Heart left ventricle (tissue), 13 donors: ENCODE measurements at regions not wholly inside any gene's neighbourhood (a gene's known extent, or its start where the extent isn't known, plus 50 kb on each side); places are given as distances from the start of the nearest gene placed in this dataset.
A peak's percentile ranks its signal among the peaks of the same experiment; 100 is the strongest.

Experiments used
- CTCF ChIP-seq, 12 donors: fragments of 200-600 bp; sonication (generic) in 4 of 12; IDR thresholded peaks; one replicate each; pipeline versions ENCODE4 v1.5.0 to v1.8.0; 2018 to 2022; ENCODE audit warnings: antibody characterized with exemption in 12 of 12, mild to moderate bottlenecking in 5 of 12
- POLR2A ChIP-seq, 2 donors: fragments of 450-650 bp; IDR thresholded peaks; one replicate each; pipeline ENCODE4 v1.6.1; 2017; ENCODE audit warnings: antibody characterized with exemption in 2 of 2, mild to moderate bottlenecking in 2 of 2, moderate library complexity in 2 of 2
- donor health status: ischemic (EF 13 %, LVEDD 7.1; RV severe dilation, severe dysfunction).
- donor health status: DM: no; HTN: yes; CAD: no.
- donor health status: DM: no; HTN: no; CAD: no.
- donor health status: ischemic (EF 25% LVEDD 6.9; RV normal size, moderate dysfunction).
- donor health status: ischemic (EF 25% LVEDD 5.7; RV mildly dilated, moderate dysfunction).
- donor health status: ischemic (EF 35%, LVEDD 5.7; RV mildly dilated, moderate dysfunction).
- donor health status: nonischemic (EF 11% LVEDD 7.7; RV severe dilation, severe dysfunction).
- donor health status: DM: yes; HTN: yes; CAD: no.
- donor health status: PGD.
- donor health status: ischemic (EF 29% LVEDD 5.4; RV normal size, mild dysfunction).
- donor health status: nonischemic (EF 23%, LVEDD 6.1; RV moderate dilation, normal function).

- TF ChIP-seq CTCF (IDR thresholded peaks at IDR 0.05) (no peak), POLR2A (IDR thresholded peaks at IDR 0.05) (peak in 1 of 2 donors; percentile 51)
Measured at GRCh38 chr7:10239695-10240345, 733.9 kb upstream of the PHF14 start.
